SK-N-SH treated with all-trans-retinoic acid at 6 μM for 48 hours (cell line): ENCODE measurements at regions not wholly inside any gene's neighbourhood (a gene's known extent, or its start where the extent isn't known, plus 50 kb on each side); places are given as distances from the start of the nearest gene placed in this dataset.

Experiments used
- ARNTL ChIP-seq: fragments of 450-650 bp; formaldehyde crosslinking; IDR thresholded peaks from 2 replicates; pipeline ENCODE4 v1.5.0; 2020; ENCODE audit warnings: low read depth, mild to moderate bottlenecking, moderate library complexity, borderline replicate concordance
- CREB5 ChIP-seq: fragments of 250-450 bp; sonication (Bioruptor Pico); IDR thresholded peaks from 2 replicates; pipeline ENCODE4 v1.5.1; 2020; ENCODE audit warnings: low read depth, mild to moderate bottlenecking, moderate library complexity
- ESRRG ChIP-seq: fragments of 250-450 bp; sonication (Bioruptor Pico); IDR thresholded peaks from 2 replicates; pipeline ENCODE4 v1.6.1; 2021; ENCODE audit warnings: mild to moderate bottlenecking
- ISL1 ChIP-seq: fragments of 250-450 bp; sonication (Bioruptor Pico); IDR thresholded peaks from 2 replicates; pipeline ENCODE4 v2.1.2; 2022; ENCODE audit warnings: mild to moderate bottlenecking, moderate library complexity
- PATZ1 ChIP-seq: fragments of 250-450 bp; sonication (Bioruptor Pico); IDR thresholded peaks from 2 replicates; pipeline ENCODE4 v1.8.0; 2020; ENCODE audit warnings: mild to moderate bottlenecking, moderate library complexity, borderline replicate concordance
- PPARA ChIP-seq: fragments of 250-450 bp; sonication (Bioruptor Pico); IDR thresholded peaks from 2 replicates; pipeline ENCODE4 v1.5.0; 2020; ENCODE audit warnings: mild to moderate bottlenecking, borderline replicate concordance
- RARB ChIP-seq: fragments of 250-450 bp; sonication (Bioruptor Pico); IDR thresholded peaks from 2 replicates; pipeline ENCODE4 v1.8.0; 2021; ENCODE audit warnings: mild to moderate bottlenecking, moderate library complexity
- SNAI2 ChIP-seq: fragments of 250-450 bp; sonication (Bioruptor Pico); IDR thresholded peaks from 2 replicates; pipeline ENCODE4 v1.5.0; 2020; ENCODE audit warnings: mild to moderate bottlenecking, moderate library complexity
- TSHZ2 ChIP-seq: fragments of 250-450 bp; sonication (Bioruptor Pico); IDR thresholded peaks from 2 replicates; pipeline ENCODE4 v1.5.0; 2020; ENCODE audit warnings: mild to moderate bottlenecking, moderate library complexity
- ZNF565 ChIP-seq: fragments of 450-650 bp; formaldehyde crosslinking; conservative IDR thresholded peaks from 2 replicates; pipeline ENCODE4 v1.5.0; 2020; ENCODE audit warnings: low read depth, mild to moderate bottlenecking, moderate library complexity

- no peak for TF ChIP-seq ESRRG (CRISPR knock-in tag)
- TF ChIP-seq ARNTL = no peak
- no peak for TF ChIP-seq PATZ1 (CRISPR knock-in tag)
- TF ChIP-seq ISL1 (CRISPR knock-in tag) = no peak
- no peak for TF ChIP-seq RARB (CRISPR knock-in tag)
- no peak for TF ChIP-seq ZNF565 (CRISPR knock-in tag)
- no peak for TF ChIP-seq CREB5 (CRISPR knock-in tag)
- no peak for TF ChIP-seq TSHZ2 (CRISPR knock-in tag)
- TF ChIP-seq PPARA (CRISPR knock-in tag) = no peak
- TF ChIP-seq SNAI2 = no peak
These were observed 224.5 kb upstream of the RFX3 start for GRCh38 chr9:3750321-3750720.
